Esophagus squamous epithelium (tissue), 5 donors: ENCODE measurements at regions not wholly inside any gene's neighbourhood (a gene's known extent, or its start where the extent isn't known, plus 50 kb on each side); places are given as distances from the start of the nearest gene placed in this dataset.

Source experiments
- DNase-seq: peaks from one replicate; lab custom pipeline; 2025; lab: John Stamatoyannopoulos, UW
- H3K27ac ChIP-seq, 4 donors: fragments of 200-600 bp; sonication (generic); one replicate each; pipeline ENCODE4 v1.5.1; 2016 to 2019; ENCODE audit warnings: mild to moderate bottlenecking in 1 of 4
- H3K27me3 ChIP-seq, 4 donors: fragments of 200-600 bp; sonication (generic); 1 replicate in 3 of 4; 2 replicates in 1 of 4; pipeline versions ENCODE4 v1.5.1 to v1.6.0; 2017 to 2021; ENCODE audit warnings: antibody characterized with exemption in 1 of 4
- H3K36me3 ChIP-seq, 3 donors: fragments of 200-600 bp; sonication (generic); one replicate each; pipeline ENCODE4 v1.5.1; 2016 to 2019
- H3K4me1 ChIP-seq, 3 donors: fragments of 200-600 bp; sonication (generic); one replicate each; pipeline ENCODE4 v1.5.1; 2017 to 2019
- H3K4me3 ChIP-seq, 4 donors: fragments of 200-600 bp; sonication (generic); 1 replicate in 3 of 4; 2 replicates in 1 of 4; pipeline ENCODE4 v1.5.1; 2016 to 2019; ENCODE audit warnings: mild to moderate bottlenecking in 2 of 4, moderate library complexity in 1 of 4
- H3K9me3 ChIP-seq, 3 donors: fragments of 200-600 bp; sonication (generic); one replicate each; pipeline ENCODE4 v1.5.1; 2016 to 2019
- POLR2A ChIP-seq, 4 donors: fragments of 450-650 bp; IDR thresholded peaks; one replicate each; pipeline ENCODE4 v1.6.1; 2017; ENCODE audit warnings: antibody characterized with exemption in 4 of 4, mild to moderate bottlenecking in 4 of 4, moderate library complexity in 3 of 4
- WGBS, 2 donors: methylation state at CpG; one replicate each; pipeline ENCODE4 v1.1.5; 2018; 5-methylcytosine and 5-hydroxymethylcytosine counted together
- intact Hi-C: fragments of 100-400 bp; cut with DNase I; formaldehyde crosslinking; loops from one replicate; pipeline ENCODE4 v1.15.0; 2022
- TF ChIP-seq, protein P1 (sequence below), 6 experiments: fragments of 450-650 bp in 4 of 6; fragments of 200-600 bp in 2 of 6; sonication (generic) in 2 of 6; IDR thresholded peaks; one replicate each; pipeline ENCODE4 v1.5.1; 2016 to 2019; ENCODE audit warnings: antibody characterized with exemption in 6 of 6, mild to moderate bottlenecking in 4 of 6, moderate library complexity in 4 of 6
- donor health status: DM: yes; HTN: yes; CAD: no.

GRCh38 chr5:61689153-61689846 is 357.2 kb downstream of the ZSWIM6 start:
- Histone ChIP-seq H3K36me3 (no peaks in the 10 kb centered on the region), H3K4me3 (no peak overlapping the region), H3K9me3 (peaks cover 0 to 6% (median 0%) of the 10 kb centered on the region in 3 donors), H3K27ac (no peak overlapping the region), H3K27me3 (peaks cover 0 to 3% (median 0%) of the 10 kb centered on the region in 4 donors), H3K4me1 (no peaks in the 10 kb centered on the region)
- TF ChIP-seq, protein P1, sequence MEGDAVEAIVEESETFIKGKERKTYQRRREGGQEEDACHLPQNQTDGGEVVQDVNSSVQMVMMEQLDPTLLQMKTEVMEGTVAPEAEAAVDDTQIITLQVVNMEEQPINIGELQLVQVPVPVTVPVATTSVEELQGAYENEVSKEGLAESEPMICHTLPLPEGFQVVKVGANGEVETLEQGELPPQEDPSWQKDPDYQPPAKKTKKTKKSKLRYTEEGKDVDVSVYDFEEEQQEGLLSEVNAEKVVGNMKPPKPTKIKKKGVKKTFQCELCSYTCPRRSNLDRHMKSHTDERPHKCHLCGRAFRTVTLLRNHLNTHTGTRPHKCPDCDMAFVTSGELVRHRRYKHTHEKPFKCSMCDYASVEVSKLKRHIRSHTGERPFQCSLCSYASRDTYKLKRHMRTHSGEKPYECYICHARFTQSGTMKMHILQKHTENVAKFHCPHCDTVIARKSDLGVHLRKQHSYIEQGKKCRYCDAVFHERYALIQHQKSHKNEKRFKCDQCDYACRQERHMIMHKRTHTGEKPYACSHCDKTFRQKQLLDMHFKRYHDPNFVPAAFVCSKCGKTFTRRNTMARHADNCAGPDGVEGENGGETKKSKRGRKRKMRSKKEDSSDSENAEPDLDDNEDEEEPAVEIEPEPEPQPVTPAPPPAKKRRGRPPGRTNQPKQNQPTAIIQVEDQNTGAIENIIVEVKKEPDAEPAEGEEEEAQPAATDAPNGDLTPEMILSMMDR (IDR thresholded peaks at IDR 0.05) = no peak
- no peak for TF ChIP-seq POLR2A (IDR thresholded peaks at IDR 0.05)
- intact Hi-C loops = no loop called here
- no peak for DNase-seq
- 55 to 63% methylated on average over 3 of the region's 3 CpGs for WGBS, 2 donors

GRCh38 chr5:61697809-61698558 is 365.9 kb downstream of the ZSWIM6 start:
- Histone ChIP-seq H3K4me3 (no peak overlapping the region), H3K4me1 (no peaks in the 10 kb centered on the region), H3K9me3 (peaks cover 0 to under 1% (median 0%) of the 10 kb centered on the region in 3 donors), H3K27ac (no peak overlapping the region), H3K36me3 (no peaks in the 10 kb centered on the region), H3K27me3 (no peaks in the 10 kb centered on the region)
- DNase-seq = no peak
- WGBS, 2 donors = 68 to 77% methylated on average over 15 of the region's 15 CpGs
- TF ChIP-seq POLR2A (IDR thresholded peaks at IDR 0.05) = no peak
- TF ChIP-seq, protein P1 (IDR thresholded peaks at IDR 0.05) = no peak
- intact Hi-C loops = no loop called here

DNA sequence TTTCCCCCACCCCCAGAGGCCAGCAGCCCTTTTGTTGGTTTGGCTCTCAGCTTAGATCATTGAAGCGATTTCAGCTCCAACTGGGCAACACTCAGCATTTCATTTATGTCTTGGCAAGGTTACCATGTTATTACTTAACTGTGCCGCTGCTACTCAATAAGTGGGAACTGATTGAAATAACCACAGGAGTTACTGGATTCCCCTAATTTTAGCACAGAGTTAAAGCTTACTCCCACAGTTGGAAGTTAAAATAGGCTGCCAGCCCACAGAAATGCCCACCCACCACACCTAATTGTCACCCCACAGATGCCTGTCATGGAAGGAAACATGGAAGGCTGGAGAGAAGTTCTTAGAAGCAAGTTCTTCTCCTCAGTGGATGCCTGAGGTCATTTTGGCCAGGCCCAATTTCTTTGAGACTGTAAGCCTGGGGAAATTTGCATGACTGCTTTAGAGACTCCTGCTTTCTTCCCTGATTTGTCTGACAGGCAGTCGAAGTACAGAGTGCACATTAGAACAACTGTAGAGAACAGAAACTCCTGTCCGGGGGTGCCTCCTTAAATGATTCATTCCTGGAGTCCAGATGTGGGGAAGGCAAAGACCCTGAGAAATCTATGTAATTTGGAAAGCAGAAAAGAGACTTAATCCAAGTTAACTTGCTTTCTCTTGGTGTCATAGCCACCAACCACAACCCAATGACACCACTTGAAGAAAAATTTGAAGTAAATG is 370.0 kb downstream of the ZSWIM6 start:
- 52 to 59% methylated on average over 4 of the region's 4 CpGs for WGBS, 2 donors
- Histone ChIP-seq H3K36me3 (no peaks in the 10 kb centered on the region), H3K27me3 (no peaks in the 10 kb centered on the region), H3K9me3 (no peaks in the 10 kb centered on the region), H3K27ac (no peak overlapping the region), H3K4me3 (no peak overlapping the region), H3K4me1 (peaks cover 0 to 8% (median 0%) of the 10 kb centered on the region in 3 donors)
- TF ChIP-seq, protein P1 (IDR thresholded peaks at IDR 0.05) = no peak
- intact Hi-C loops = no loop called here
- DNase-seq = no peak

GRCh38 chr5:61702784-61703183 is 370.7 kb downstream of the ZSWIM6 start:
- H3K27ac ChIP-seq = no peak overlapping the region
- no peaks in the 10 kb centered on the region for H3K9me3 ChIP-seq
- no peak overlapping the region for H3K4me3 ChIP-seq
- no peak for TF ChIP-seq POLR2A (IDR thresholded peaks at IDR 0.05)
- TF ChIP-seq, protein P1 (IDR thresholded peaks at IDR 0.05) = no peak
- H3K4me1 ChIP-seq = peaks cover 0 to 8% (median 0%) of the 10 kb centered on the region in 3 donors
- intact Hi-C loops = no loop called here
- no peaks in the 10 kb centered on the region for H3K36me3 ChIP-seq
- WGBS, 2 donors = 35 to 73% methylated on average over 2 of the region's 2 CpGs
- no peak for DNase-seq
- no peaks in the 10 kb centered on the region for H3K27me3 ChIP-seq
